NCI-H2196 treated with DMSO at 0.1 percent for 48 hours (cell line): ENCODE measurements at regions not wholly inside any gene's neighbourhood (a gene's known extent, or its start where the extent isn't known, plus 50 kb on each side); places are given as distances from the start of the nearest gene placed in this dataset.
"Not testable (repeated sequence)": the region's sequence is repeated elsewhere in the genome, so short reads cannot be mapped to it uniquely, and the experiment has no call there.

Experiments
- DNase-seq: peaks from one replicate; lab custom pipeline; 2025; ENCODE audit not compliant: unreplicated experiment; lab: John Stamatoyannopoulos, UW

GRCh38 chr13:44713788-44714469, 137.8 kb upstream of the TSC22D1 start:
- no peak for DNase-seq

DNA sequence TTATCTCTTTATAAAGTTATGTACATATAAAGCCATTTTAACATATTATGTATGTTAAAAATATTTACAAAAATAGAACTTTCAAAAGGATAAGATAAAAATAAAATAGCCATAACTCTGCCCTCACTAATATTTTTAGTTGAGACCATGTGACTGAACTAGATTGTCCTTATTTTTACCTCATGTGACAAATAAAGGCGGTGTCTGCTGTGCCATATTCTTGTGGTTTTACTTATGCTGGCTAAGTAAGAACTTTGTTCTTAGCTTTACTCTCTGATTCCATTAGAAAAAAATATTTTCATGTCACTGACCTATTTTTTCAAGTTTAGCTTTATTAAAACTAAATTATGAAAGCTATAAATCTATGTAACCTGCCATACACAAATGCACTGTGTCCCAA, 135.6 kb upstream of the TSC22D1 start:
- DNase-seq = no peak

GRCh38 chr13:44710576-44710975, 134.4 kb upstream of the TSC22D1 start:
- DNase-seq = no peak

DNA sequence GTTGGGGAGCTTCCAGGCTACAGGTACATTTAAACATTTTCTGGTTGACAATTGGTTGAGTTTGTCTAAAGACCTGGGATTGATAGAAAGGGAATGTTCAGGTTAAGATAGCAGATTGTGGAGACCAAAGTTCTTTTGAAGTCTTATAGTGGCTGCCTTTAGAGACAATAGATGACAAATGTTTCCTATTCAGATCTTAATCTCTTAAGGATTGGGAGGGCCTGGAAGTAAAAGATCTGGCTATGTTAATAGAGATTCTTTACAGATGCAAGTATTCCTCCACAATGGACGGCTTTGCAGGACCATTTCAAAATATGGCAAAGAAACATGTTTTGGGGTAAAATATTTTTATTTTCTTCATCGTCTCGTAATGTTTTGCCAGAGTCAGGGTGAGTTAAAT, 128.7 kb upstream of the TSC22D1 start:
- not testable (repeated sequence) for DNase-seq

GRCh38 chr13:44703371-44703770, 127.2 kb upstream of the TSC22D1 start:
- no peak for DNase-seq

GRCh38 chr13:44698066-44698465, 121.9 kb upstream of the TSC22D1 start:
- no peak for DNase-seq

- no peak for DNase-seq
Observed at GRCh38 chr13:44697058-44697457, 120.9 kb upstream of the TSC22D1 start.

GRCh38 chr13:44695520-44695919, 119.4 kb upstream of the TSC22D1 start:
- DNase-seq = no peak

DNA sequence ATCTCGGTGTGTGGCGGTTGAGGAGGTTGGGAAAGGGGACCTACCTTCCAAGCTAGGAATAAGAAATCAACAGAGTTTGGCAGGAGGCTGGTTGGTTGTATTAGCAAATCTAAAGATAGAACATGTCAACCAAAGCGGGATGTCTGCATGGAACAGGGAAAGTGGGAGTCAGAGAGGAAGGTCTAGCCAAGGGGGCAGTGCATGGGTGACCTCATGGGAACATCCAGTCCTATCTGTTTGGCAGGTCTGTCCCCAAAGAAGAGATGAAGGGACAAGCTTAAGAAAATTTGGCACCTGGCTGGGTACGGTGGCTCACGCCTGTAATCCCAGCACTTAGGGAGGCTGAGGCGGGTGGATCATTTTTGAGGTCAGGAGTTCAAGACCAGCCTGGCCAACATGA, 118.7 kb upstream of the TSC22D1 start:
- no peak for DNase-seq

GRCh38 chr13:44694291-44694690, 118.2 kb upstream of the TSC22D1 start:
- DNase-seq = no peak

DNA sequence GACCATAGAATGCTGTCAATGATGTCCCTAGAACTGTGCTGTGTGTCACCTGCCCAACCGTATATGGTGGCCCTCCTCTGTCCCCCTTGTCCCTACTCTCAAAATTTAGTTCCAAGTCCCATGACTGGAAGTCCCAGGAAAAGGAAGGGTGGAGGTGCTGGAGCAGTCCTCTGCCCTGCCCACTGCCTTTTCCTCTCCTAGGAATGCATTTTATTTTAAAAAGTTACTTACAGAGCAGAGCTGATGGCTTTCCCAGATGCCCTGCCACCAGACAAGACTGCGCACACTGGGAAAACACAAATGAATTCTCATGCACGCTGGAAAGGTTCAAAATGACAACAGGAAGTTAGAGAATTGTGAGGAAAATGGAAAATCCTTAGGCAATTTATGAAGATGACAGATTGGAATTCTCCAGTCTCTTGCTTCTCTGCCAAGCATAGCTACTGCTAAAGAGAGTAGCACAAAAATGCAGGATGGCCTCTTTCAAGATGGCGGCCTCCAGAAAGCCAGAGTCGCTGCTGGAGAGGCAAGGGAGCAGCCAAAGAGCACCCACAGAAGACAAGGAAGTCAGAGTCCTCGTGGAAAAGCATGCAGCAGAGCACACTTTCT, 117.1 kb upstream of the TSC22D1 start:
- DNase-seq = no peak

- DNase-seq = no peak
Observed at GRCh38 chr13:44692173-44692713, 116.1 kb upstream of the TSC22D1 start.

DNA sequence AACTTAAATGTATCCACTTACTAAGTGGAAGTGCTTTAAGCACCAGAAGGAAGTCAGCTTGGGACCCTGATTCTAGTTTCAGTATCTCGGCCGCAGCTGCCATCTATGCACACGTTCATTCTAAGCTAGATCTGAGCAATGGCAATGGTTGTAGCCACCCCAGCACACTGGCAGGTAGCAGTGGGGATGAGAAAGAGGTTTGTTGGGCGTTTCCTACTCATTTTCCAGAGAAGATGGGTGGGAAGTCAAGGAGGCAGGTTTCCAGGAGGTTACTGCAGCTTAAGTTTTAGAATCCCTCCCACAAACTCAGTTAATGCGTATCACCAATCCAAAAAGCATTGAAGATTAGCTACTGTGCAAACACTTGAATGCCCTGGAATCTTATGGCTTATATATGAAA, 114.2 kb upstream of the TSC22D1 start:
- DNase-seq = no peak

GRCh38 chr13:44688652-44689051, 112.5 kb upstream of the TSC22D1 start:
- DNase-seq = no peak

GRCh38 chr13:44686531-44686934, 110.4 kb upstream of the TSC22D1 start:
- no peak for DNase-seq

GRCh38 chr13:44685641-44686040, 109.5 kb upstream of the TSC22D1 start:
- DNase-seq = no peak

DNA sequence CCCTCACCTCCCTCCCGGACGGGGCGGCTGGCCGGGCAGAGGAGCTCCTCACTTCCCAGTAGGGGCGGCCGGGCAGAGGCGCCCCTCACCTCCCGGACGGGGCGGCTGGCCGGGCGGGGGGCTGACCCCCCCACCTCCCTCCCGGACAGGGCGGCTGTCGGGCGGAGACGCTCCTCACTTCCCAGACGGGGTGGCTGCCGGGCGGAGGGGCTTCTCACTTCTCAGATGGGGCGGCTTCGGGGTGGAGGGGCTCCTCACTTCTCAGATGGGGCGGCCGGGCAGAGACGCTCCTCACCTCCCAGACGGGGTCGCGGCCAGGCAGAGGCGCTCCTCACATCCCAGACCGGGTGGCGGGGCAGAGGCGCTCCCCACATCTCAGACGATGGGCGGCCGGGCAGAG, 106.3 kb upstream of the TSC22D1 start:
- not testable (repeated sequence) for DNase-seq

DNA sequence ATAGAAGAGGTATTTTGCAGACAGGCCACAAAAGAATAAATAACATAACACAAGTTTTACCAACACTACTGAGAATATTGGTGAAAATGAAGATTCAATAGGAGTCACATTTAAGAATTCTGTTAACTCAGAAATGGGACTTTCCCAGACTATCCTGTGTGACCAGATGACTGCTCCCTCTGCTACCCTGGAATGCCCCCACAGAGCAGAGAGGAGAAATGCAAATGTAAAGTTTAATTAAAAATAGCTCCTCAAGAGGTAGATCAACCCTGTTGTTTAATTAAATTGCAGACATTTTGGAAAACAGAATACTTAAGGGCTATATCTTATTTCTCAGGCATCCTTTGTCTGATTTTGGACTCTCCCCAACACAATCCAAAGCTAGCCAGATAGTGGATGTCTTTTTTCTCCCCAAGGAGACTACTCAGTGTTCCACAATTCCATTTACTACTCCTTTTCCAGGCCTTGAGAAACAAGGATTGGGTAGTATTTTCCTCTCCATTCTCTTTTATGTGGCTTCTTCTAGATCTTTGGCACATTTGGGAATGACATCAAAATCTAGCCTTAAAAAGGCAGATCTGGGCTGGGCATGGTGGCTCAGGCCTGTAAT, 104.7 kb upstream of the TSC22D1 start:
- no peak for DNase-seq

GRCh38 chr13:44679597-44679996, 103.5 kb upstream of the TSC22D1 start:
- no peak for DNase-seq

GRCh38 chr13:44678197-44678596, 102.1 kb upstream of the TSC22D1 start:
- no peak for DNase-seq

DNA sequence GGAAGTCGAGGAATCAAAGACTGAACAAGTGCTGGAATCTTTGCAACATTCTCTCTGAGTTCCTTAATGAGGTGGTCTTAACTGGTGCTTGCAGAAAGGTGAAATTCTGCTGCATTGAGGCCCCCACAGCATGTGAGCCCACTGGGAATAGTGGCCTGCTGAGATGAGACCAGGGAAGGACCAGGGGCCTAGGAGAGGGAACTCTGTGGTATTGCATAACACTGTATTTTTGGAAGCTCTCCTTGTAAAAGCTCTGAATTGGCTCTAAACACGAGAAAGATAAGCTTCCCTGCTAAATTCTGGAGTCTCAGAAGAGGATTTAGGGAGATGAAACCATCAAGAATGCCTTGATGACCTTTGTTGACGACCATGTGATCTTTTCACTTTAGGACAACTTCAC, 100.4 kb upstream of the TSC22D1 start:
- DNase-seq = no peak

DNA sequence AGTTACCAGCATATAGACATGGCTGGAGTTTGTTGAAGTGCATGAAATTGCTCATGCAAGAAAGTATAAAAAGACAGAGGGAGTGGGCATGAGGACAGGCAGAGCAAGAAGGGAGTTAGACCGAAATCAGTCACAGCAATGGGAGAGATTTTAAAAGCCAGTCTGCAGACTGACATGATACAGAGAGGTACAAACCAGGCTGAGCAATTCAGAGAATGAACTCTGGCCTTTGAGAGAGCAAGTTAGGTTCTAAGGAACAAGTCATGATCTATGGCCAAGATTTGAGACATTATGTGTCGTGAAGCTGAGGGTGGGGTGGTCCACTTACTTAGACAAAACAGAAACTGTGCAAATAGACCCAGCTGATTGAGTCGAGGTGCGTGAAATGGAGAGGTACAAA, 93.4 kb upstream of the TSC22D1 start:
- no peak for DNase-seq
